ENCODE measurements at regions not wholly inside any gene's neighbourhood (a gene's known extent, or its start where the extent isn't known, plus 50 kb on each side); places are given as distances from the start of the nearest gene placed in this dataset.

DNA sequence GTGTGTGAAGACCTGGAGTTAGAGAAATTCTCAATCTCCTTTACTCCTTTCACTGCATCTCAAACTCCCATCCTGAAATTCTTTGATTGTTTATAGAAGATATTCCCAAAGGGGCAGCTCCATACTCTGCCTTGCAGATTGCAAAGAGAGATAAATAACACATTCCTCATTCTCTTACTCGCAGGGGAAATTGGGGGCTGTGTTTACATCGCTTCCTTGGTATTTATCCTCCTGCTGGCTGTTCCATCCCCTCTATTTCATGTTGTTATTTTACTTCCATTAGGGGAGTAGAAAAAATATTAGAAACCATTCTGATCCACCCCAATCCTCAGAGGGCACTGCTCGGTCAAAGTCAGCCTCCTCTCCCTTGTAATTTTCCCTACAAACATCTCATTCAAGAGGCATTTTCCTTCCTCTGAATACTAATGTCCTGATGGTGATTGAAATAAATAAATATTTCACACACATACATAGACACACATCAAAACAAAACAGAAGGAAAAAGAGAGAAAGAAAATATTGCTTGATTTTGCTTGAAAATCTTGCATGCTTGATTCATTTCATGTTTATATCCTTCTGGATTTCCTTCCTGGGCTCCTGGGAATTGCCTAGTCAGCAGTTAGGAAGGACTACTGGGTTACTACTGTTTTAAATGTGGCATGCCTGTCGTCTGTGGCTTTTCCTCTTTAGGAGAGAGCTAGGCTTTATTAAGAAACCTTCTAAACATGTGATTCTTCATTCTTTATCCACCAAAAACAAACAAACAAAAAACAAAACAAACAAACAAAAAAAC, 420.1 kb upstream of the PAPPA start:
- no peaks in the 10 kb centered on the region for H3K23me2 ChIP-seq (ENCODE audit: insufficient read length, low read depth, low read length, poor library complexity, severe bottlenecking)
- H3K4ac ChIP-seq (ENCODE audit: low read depth, low read length), result no peak overlapping the region
- H4K91ac ChIP-seq (ENCODE audit: insufficient read length, low read depth, low read length), result no peak overlapping the region
- no peak overlapping the region for H4K5ac ChIP-seq (ENCODE audit: insufficient read length, low read depth, low read length)
- no peaks in the 10 kb centered on the region for H3K79me2 ChIP-seq (ENCODE audit: insufficient read depth, low read length)
- no peak overlapping the region for H3T11ph ChIP-seq (ENCODE audit: low read length)
- no peaks in the 10 kb centered on the region for H3K9me3 ChIP-seq (ENCODE audit: control insufficient read depth, low read depth, low read length)
- H3K56ac ChIP-seq (ENCODE audit: insufficient read length, low read depth, low read length), result no peak overlapping the region
- H3K4me1 Mint-ChIP-seq, result peaks cover 3 to 5% of the 10 kb centered on the region in 2 experiments; a peak in 1 of 4 replicates
- H2BK20ac ChIP-seq (ENCODE audit: low read depth, low read length, poor library complexity, severe bottlenecking), result no peak overlapping the region
- H3K9ac ChIP-seq (ENCODE audit: extremely low read depth, insufficient read length, low read length), result no peak overlapping the region
- no peak overlapping the region for H2AK5ac ChIP-seq (ENCODE audit: insufficient read length, low read length)
- WGBS (ENCODE audit: extremely low coverage, insufficient read length, low lambda C conversion rate), result no CpG with 5 or more reads among the region's 4 CpGs
- no peak overlapping the region for H3K27ac ChIP-seq (ENCODE audit: insufficient read length, low read depth, low read length)
- no peaks in the 10 kb centered on the region for H4K20me1 ChIP-seq (ENCODE audit: control insufficient read depth, insufficient read depth, insufficient read length)
- no peaks in the 10 kb centered on the region for H3K79me1 ChIP-seq (ENCODE audit: insufficient read depth, low read depth, low read length, poor library complexity, severe bottlenecking)
- no peak overlapping the region for H3K14ac ChIP-seq (ENCODE audit: insufficient read depth, low read length)
- no peaks in the 10 kb centered on the region; the same call in 1 of the 2 replicates for H3K27me3 Mint-ChIP-seq (ENCODE audit: low read depth)
- no peak overlapping the region for H2BK120ac ChIP-seq (ENCODE audit: low read depth, low read length, poor library complexity, severe bottlenecking)
- no peak overlapping the region for H3K18ac ChIP-seq (ENCODE audit: insufficient read length, low read depth, low read length)
- no peak overlapping the region for H2AFZ ChIP-seq (ENCODE audit: low read length)
- H3K27ac Mint-ChIP-seq, result peak overlapping the region in 1 of 3 experiments; percentile 51; a peak in 4 of 7 replicates
- no peaks in the 10 kb centered on the region for H3K27me3 ChIP-seq (ENCODE audit: insufficient read depth, low read length)
- H3K23ac ChIP-seq (ENCODE audit: insufficient read length, low read depth, low read length), result no peak overlapping the region
- no peak overlapping the region for H3K4me3 Mint-ChIP-seq
- H2BK5ac ChIP-seq (ENCODE audit: insufficient read length, low read length), result no peak overlapping the region
- H3K9me3 Mint-ChIP-seq, result peaks cover 6 to 9% of the 10 kb centered on the region in 2 experiments; a peak in 3 of 5 replicates
- DNase-seq, result no peak
- TF ChIP-seq, protein P1, sequence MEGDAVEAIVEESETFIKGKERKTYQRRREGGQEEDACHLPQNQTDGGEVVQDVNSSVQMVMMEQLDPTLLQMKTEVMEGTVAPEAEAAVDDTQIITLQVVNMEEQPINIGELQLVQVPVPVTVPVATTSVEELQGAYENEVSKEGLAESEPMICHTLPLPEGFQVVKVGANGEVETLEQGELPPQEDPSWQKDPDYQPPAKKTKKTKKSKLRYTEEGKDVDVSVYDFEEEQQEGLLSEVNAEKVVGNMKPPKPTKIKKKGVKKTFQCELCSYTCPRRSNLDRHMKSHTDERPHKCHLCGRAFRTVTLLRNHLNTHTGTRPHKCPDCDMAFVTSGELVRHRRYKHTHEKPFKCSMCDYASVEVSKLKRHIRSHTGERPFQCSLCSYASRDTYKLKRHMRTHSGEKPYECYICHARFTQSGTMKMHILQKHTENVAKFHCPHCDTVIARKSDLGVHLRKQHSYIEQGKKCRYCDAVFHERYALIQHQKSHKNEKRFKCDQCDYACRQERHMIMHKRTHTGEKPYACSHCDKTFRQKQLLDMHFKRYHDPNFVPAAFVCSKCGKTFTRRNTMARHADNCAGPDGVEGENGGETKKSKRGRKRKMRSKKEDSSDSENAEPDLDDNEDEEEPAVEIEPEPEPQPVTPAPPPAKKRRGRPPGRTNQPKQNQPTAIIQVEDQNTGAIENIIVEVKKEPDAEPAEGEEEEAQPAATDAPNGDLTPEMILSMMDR (conservative IDR thresholded peaks at IDR 0.05), result no peak
- no peaks in the 10 kb centered on the region for H3K4me1 ChIP-seq (ENCODE audit: insufficient read depth, low read length)
- H3K36me3 Mint-ChIP-seq (ENCODE audit: insufficient read depth in 1 of 3, low read depth in 3 of 3), result peaks cover 0 to 13% (median 0%) of the 10 kb centered on the region in 3 experiments; a peak in 3 of 7 replicates
- no peak overlapping the region for H2BK12ac ChIP-seq (ENCODE audit: insufficient read length, low read depth, low read length)
- no peak overlapping the region for H4K8ac ChIP-seq (replicated peaks; ENCODE audit: insufficient read length, low read depth, low read length)
- H3K4me2 ChIP-seq (ENCODE audit: insufficient read depth, insufficient read length, low read length), result no peak overlapping the region
- no peak overlapping the region for H2BK15ac ChIP-seq (ENCODE audit: low read depth, low read length)
